Pulmonary artery endothelial cell (primary cell): ENCODE measurements at regions not wholly inside any gene's neighbourhood (a gene's known extent, or its start where the extent isn't known, plus 50 kb on each side); places are given as distances from the start of the nearest gene placed in this dataset.
"Not testable (repeated sequence)": the region's sequence is repeated elsewhere in the genome, so short reads cannot be mapped to it uniquely, and the experiment has no call there.

ENCODE experiments used
- DNase-seq: peaks from one replicate; pipeline ENCODE4 v3.0.0-alpha.2; 2011; ENCODE audit warnings: low read depth, low spot score

DNA sequence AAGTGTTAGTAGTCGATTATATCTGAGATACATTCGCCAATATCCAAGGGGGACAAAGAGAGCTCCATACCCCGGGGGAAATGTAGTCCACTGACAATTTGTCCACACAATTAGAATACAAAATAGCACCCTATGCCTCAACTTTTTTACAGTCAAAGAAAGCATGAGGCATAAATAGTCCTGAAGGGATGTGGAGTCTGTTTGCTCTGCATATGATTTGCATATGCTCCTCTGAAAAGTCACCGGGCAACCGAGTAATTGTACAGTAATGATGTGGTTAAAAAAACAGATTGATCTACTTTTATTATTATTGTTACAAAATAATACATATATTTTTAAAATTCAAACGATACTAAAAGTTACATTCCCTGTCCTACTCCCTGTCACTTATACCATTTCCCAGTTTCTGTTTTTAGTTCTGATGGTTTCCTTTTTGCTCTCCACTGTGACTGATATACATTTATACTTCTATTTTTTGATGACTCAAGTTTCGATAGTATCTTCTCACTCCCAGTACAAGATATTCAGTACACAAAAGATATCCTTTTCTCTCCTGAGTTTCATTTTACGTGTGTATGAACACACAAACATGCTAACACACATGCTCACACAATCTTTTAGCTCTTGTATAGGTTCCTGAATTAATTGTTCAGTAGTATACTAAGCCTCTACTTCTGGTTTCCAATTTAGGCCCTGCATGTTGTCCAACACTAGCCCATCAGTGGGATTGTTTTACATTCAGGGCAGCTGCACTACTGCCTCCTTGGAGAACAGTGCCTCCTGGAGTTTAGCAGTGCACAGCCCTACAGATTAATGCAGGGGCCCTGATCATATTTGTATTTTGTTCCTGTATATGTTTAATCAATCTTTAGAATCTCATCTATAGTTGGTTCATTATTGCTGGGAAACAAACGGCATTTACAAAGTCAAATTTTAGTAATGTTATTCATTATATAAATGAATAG, 130.9 kb downstream of the TES start:
- DNase-seq = no peak

DNA sequence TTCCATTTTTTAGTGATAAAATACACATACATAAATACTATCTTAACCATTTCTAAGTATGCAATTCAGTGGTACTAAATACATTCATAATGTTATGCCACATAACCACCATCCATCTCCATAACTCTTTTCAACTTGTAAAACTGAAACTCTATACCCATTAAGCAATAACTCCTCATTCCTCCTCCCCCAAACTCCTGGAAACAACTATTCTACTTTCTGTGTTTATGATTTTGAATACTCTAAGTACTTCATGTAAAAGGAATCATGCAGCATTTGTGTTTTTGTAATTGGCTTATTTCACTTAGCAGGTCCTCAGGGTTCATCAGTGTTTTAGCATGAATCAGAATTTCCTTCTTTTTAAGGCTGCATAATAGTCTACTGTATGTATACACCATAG, 131.8 kb downstream of the TES start:
- no peak for DNase-seq

DNA sequence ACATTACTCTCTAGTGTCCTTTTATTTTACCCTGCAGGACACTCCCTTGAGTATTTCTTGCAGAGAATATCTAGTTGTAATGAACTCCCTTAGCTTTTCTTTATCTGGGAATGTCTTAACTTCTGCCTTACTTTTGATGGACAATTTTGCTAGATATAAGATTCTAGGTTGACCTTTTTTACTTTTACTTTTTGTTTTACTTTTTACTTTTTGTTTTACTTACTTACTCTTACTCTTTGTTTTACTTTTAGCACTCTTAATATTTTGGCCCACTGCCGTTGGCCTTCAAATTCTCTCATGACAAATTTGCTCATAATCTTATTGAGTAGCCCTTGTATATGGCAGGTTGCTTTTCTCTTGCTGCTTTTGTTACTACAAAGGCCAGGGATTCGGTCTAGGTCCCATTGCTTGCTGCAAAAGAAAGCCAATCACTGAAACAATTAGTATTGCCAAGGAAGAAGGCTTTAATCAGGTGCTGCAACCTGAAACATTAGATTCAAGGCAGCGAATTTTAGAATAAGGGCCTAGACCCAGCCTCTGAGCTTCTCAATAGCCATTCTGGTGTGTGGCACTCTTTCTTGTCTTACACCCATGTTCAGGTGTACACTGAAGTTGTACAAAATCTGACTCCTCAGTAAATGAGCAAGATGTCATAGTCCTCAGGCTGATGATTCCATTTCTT, 137.0 kb downstream of the TES start:
- DNase-seq = no peak

DNA sequence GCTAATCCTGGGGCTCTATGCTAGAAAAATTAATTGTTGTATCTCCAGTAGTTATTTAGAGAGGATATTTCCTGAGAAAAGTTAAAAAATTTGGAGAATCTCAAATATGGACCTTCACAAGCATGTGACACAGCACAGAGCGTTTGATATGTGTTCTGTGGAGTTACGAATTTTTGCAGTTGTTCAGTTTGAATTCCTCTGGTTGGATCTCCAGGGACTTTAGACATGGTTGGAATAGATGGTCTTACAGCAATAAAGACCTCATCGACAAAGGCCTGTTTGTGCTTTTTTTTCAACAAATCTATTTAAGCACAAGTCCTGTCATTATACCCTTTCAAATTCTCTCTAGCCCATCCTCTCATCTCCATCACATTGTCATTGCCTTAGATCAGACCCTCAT, 138.0 kb downstream of the TES start:
- DNase-seq = no peak

DNA sequence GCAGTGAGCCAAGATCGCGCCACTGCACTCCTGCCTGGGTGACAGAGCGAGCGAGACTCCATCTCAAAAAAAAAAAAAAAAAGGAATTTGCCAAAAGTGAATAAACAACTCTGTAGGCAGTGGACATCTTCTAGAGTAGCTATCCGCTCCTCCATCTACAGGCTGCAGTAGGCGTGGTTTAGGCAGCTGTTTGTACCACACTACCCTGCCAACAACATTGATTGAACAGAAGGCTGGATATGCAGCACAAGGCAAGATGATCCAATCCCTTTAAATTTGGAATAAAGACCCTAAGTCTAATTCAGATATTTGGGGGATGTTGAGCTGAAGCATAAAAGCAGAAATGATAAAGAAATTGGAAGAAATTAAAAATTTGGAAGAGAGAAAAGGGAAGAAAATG, 141.6 kb downstream of the TES start:
- no peak for DNase-seq

DNA sequence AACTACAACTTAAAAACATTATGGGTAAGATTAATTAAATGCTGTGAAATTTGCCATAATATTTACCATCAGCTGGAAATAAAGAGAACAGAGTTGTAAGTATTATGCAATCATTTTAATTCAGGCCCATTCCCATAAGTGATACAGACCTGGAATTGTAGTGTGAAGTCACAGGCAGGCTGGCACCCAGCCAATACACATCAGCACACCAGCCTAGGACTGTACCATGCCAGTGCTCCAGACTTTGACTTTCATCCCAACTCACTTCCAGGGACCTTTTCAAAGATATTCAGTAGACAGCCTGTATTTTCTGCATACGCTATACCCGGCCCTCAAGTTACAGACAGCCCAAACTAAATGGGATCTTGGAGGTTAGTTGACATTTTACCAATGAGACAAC, 143.3 kb downstream of the TES start:
- DNase-seq = peak; percentile 63

DNA sequence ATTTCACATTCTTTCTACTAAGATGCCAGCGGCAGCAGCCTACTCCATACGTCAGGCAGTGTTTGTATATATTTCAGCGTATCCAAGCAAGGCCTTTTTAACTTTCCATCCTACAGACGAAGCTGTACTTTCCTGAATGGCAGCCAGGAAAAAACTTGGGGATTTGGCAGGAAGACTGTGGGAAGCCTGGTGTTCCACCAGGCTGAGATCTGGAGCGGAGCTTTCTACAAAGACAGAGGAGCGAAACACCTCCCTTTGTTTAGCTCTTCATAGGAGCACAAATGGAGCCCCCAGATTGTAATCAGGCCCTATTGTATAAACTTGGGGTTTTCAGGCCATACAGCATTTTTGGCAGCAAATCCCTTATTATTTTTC, 143.8 kb downstream of the TES start:
- DNase-seq = peak; percentile 96

DNA sequence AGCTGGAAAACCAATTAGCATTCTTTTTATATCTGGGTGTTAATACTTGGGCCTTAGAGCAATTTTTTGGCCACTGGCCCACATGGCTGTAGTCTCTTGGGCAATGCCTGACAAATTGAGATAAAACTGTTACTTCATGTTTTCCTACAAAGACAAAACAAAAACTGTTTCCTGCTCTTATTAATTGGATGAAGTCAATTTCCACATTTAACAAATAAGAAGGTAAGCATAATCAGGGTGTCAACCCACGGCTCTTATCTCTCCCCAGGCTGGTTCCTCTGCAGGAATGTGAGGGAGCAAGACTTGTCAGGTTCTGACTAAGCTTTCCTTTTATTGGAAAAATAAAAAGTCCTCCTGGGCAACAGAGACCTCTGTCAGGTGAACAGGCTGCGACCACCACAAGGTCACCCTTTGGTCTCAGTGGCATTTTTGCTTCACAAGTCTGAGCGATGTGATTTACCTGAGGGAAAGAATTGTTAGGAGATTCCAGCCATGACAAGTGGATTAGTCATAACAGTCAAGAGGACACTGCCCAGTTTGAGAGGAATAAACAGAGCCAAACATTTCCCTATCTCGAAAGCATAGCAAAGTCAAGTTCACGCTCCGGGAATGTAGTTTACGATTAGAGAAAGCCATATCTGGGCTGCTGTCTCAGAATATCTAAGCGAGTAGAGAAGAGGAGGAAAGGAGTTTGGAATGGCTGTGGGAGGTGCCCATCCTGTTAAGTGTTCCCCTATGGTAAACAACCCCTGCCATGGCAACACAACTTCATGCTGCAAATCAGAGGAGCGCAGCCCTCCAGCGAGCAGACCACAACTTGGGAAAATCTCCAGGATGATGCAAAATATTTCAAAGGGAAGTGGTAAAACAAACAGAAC, 144.4 kb downstream of the TES start:
- DNase-seq = peak; percentile 99

DNA sequence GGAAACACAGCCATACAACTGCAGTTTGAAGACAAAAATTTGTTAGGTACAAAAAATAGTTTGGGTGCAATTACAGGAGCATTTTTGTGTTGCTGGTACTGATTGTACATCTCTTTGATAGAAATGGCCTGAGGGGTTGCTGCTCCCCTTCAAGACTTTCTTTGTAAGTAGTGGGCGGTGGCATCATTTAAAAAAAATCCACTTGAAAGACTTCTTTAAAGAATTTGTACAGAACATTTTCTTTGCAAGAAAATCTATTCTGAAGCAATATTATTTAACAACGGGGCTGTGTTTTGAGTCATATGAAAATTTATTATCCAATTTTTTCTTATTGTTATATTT, 144.1 kb upstream of the CAV2 start:
- no peak for DNase-seq

DNA sequence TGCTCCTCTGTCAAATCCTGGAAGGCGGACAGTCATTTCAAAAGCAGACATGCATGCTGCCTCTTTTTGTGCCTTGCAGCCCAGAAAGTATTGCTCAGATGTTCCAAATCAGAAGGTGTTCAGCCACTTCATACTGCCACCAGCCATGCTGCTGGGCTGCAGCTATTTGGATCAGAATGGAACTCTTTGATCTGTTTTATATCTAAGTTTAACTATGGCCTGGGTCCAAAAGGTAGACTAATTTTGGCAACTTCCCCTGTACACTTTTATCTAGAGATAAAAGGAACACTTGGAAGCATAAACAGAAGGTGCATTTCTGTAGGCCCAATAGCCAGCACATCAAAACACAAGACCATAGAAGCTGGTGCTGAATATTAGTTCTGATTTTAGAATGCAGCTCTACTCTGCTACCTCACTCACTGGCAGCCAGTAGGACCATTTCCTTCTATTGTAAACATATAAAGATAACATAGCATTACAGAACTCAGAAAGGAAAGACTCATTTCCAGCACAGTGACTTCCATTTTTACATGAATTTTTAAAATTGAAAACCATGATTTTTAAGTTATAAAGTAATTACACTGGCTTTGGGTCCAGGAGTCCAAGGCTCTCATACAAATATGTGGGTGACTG, 143.1 kb upstream of the CAV2 start:
- DNase-seq = no peak

DNA sequence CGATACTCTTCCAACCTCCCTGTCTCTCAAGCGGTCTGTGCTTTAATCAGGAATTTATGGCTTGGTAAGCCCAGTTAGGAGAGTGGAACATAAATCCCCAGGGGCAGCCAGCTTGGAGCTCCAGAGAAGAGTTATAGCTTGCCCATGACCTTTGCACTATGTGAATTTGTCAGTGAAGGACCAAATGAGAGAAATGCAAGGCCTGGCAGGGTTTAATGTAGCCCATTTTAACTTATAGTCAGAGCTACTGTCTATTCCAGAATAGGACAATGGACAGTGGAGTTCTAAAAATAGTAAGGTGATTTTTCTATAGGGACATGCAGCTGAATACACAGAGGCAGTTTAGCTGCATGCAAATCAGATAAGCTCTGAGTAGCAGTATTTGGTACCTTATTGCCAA, 142.6 kb upstream of the CAV2 start:
- no peak for DNase-seq

DNA sequence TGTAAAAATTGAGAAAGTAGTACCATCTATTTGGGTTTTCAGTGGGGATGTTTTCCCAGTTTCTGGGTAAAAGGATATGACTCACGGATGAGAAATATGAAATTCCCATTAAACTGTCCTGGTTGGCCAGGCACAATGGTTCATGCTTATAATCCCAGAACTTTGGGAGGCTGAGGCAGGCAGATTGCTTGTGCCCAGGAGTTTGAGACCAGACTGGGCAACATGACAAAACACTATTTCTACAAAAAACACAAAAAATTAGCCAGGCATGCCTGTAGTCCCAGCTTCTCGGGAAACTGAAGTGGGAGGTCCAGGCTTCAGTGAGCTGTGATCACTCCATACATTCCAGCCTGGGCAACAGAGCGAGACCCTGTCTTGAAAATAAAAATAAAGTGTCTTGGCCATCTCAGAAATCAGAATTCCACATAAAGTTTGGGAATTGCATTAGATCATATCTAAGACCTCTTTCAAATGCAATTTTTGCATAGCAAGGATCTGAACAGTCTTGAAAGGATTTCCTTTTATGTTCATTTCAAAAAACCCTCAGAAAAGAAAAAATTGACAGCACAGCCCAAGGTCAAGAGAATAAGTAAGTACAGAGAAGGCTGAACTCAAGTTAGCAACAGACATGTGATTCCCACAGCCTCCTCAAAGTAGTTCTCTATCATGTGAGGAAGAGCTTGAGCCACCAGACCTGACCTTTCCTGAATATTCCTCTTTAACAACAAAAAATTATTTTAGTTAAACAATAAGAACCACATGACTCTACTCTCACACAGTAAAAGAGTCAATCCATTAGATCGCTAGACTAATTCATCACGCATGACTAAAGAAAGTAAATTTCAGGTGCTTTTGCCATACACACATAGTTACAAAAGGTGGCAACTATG, 141.5 kb upstream of the CAV2 start:
- no peak for DNase-seq

DNA sequence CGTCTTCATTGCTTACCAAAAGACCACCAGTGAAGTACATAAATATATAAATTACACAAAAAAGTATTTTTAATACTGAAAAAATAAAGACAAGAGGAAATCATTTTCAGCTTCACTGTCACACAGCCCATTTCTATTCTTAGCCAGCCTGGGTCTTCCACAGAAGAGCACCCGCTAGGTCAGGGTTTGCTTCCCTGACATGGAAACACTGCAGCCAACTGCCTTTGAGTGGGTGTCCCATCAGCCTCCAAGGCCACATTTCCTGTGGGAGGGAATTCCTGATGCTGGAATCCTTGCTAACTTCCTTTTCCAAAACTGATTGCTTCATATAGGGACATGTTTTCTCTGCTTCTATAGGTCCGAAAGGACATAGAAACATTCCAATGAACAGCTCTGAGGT, 137.8 kb upstream of the CAV2 start:
- no peak for DNase-seq

DNA sequence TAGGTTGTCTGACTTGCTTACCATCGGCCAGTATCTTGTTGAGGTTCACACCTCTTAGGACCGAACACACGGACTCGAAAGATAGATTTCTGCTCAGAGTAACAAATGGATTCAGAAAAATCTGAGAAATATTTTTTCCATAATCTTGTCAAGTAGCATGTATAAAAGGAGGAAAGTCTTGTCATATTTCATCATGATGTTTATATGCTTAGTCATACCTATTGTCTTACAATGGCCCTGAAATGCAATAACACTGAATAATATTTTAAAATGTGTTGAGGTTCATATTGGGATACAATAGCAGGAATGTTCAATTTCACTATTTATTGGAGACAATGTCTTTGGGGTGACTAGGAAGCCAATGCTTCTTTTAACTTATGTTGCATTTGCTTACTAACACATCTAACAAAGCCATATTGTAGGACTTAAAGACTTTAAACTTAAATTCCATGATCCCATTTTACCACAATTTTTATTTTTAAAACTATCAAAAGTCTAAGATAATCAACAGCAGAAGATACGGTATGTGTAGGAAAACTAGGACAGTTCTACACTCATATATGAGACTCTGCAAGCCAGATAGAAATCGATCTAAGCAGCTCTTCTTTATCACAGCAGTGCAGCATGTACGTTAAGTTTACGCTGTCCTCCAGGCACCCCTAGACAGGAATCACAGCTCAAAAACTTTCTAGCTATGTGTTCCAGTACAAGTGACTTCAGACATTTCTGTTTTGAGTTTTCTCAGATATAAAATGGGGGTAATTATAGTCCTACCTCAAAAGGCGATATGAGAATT, 135.7 kb upstream of the CAV2 start:
- DNase-seq = no peak

DNA sequence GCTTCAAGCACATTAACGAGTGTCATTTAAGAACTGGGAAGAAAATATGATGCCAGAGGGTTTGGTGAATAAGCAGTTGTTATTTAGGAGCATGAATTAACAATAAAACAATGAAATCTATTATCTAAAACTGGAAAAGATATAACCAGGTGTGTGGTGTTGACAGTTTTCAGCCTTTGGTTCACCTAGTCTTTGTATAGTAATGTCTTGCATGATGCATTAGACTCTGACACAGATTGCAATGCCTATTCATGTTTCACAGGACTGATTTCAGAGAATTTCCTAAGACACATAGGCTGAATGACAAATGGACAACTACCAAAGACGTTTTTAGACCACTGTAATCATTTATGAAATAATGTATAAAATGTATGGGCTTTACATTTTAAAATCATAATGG, 135.1 kb upstream of the CAV2 start:
- DNase-seq = no peak

DNA sequence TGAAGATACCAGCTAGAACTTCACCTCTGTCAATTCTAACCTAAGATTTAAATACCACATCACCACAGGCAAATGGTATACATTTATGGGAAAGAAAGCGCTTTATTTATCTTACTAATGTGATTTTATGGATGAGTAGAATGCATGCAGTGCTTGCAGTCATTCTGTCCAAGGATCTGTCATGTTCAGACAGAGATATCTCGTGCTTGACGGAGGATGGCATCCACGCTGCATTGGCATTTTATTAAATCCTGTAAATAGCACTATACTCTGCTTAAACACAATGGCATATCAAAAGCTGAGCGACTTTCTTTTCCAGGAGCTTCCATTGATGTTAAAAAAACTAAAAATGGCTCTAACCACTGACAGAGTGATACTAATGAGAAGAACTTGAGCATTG, 133.7 kb upstream of the CAV2 start:
- DNase-seq = no peak

DNA sequence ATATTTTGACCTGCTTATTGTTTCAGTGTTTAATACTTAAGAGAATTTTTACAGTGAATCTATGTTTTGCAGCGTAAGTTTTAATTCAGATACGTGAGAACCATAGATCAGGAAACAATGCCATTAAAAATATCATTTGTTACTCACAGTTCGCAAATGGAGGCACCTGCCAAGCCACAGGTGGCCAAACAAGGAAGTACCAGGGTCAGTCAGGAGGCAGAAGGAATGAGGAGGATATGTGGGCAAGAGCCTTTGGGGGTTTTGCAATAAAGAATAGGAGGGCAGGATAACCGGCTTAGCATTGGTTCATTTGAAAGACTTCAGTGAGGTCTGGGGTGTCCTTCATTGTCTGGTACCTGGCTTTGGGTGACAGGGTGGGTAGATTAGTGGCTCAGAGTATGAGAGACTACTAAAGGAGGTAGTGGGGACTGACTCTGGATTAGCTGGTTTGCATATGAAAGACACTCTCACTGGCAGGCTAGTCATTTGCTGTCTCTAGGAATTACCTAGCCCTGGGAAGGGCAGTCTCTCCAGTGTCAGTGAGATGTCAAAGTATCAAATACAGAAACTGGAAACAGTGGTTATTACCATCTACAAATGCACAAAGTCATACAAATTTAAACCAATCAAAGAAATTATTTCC, 132.2 kb upstream of the CAV2 start:
- DNase-seq = no peak

DNA sequence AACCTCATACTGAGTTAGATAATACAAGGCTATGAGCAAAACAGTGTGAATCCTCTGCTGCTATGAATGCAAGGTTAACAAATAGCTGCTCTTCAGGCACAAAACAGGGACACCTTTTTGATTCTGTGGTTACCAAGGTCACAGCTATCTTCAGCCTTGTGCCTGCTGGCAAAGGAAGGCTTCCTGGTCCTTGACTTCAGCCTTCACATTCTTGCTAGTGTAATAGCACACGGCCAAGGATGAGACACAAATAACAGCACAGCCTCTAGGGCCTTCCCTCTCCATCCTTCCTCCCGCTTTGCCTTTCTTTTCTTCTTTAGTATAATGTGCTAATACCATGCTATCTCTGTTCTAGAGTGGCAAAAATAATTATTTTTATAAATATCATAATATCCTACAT, 130.6 kb upstream of the CAV2 start:
- no peak for DNase-seq

DNA sequence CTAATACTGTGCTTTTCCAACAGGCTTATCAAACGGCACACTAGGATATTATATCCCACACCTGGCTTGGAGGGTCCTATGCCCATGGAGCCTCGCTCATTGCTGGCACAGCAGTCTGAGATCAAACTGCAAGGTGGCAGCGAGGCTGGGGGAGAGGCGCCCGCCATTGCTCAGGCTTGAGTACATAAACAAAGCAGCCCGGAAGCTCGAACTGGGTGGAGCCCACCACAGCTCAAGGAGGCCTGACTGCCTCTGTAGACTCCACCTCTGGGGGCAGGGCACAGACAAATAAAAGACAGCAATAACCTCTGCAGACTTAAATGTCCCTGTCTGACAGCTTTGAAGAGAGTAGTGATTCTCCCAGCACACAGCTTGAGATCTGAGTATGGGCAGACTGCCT, 128.0 kb upstream of the CAV2 start:
- DNase-seq = not testable (repeated sequence)
